Lung (tissue), 11 donors: ENCODE measurements at regions not wholly inside any gene's neighbourhood (a gene's known extent, or its start where the extent isn't known, plus 50 kb on each side); places are given as distances from the start of the nearest gene placed in this dataset.
"Not testable (repeated sequence)": the region's sequence is repeated elsewhere in the genome, so short reads cannot be mapped to it uniquely, and the experiment has no call there.

Experiments used
- ATAC-seq: fragments of 200-7000 bp; cut with Tn5 transposase; one replicate; pipeline ENCODE4 v1.9.1; 2020; ENCODE audit warnings: moderate number of reproducible peaks; ENCODE audit not compliant: insufficient read depth, low FRiP score
- DNase-seq, 3 donors: peaks; one replicate each; pipeline ENCODE4 v3.0.0-alpha.2; 2013 to 2017
- H3K27ac ChIP-seq, 2 donors: one replicate each; pipeline ENCODE4 v1.5.1; 2013; ENCODE audit warnings: mild to moderate bottlenecking in 2 of 2, moderate library complexity in 2 of 2, control low read depth in 1 of 2, inconsistent platforms in 1 of 2, low read depth in 1 of 2, low read length in 1 of 2
- H3K27me3 ChIP-seq, 3 donors: one replicate each; pipeline ENCODE4 v1.5.1; 2013; ENCODE audit warnings: low read length in 2 of 3; ENCODE audit not compliant: control insufficient read depth in 3 of 3, insufficient read depth in 3 of 3
- H3K36me3 ChIP-seq, 4 donors: one replicate each; pipeline ENCODE4 v1.5.1; 2013; ENCODE audit warnings: low read length in 4 of 4, mild to moderate bottlenecking in 1 of 4, moderate library complexity in 1 of 4; ENCODE audit not compliant: control insufficient read depth in 4 of 4, insufficient read depth in 4 of 4
- H3K4me1 ChIP-seq, 5 donors: one replicate each; pipeline ENCODE4 v1.5.1; 2013; ENCODE audit warnings: low read length in 5 of 5, mild to moderate bottlenecking in 2 of 5, moderate library complexity in 1 of 5; ENCODE audit not compliant: control insufficient read depth in 5 of 5, insufficient read depth in 5 of 5
- H3K4me3 ChIP-seq: one replicate; pipeline ENCODE4 v1.5.1; 2013; ENCODE audit warnings: mild to moderate bottlenecking, control low read depth, moderate library complexity
- H3K9ac ChIP-seq, 2 donors: one replicate each; pipeline ENCODE4 v1.5.1; 2013; ENCODE audit warnings: low read length in 2 of 2, control low read depth in 1 of 2; ENCODE audit not compliant: insufficient read depth in 1 of 2
- H3K9me3 ChIP-seq, 4 donors: one replicate each; pipeline ENCODE4 v1.5.1; 2013; ENCODE audit warnings: low read length in 3 of 4, mild to moderate bottlenecking in 1 of 4, moderate library complexity in 1 of 4; ENCODE audit not compliant: control insufficient read depth in 4 of 4, insufficient read depth in 3 of 4
- CTCF ChIP-seq: IDR thresholded peaks from 2 replicates; pipeline ENCODE4 v1.5.1; 2012; ENCODE audit warnings: mild to moderate bottlenecking; ENCODE audit errors: control extremely low read depth, extremely low read depth
- WGBS, 2 donors: extraction: QIAGEN DNeasy Blood & Tissue Kit; methylation state at CpG; one replicate each; pipeline ENCODE4 v1.1.7; 2013; 5-methylcytosine and 5-hydroxymethylcytosine counted together
- donor health status: control.
- donor health status: control.
- donor health status: Bipolar disorder and iron deficiency.
- donor health status: healthy.
- donor health status: DM: yes; HTN: yes; CAD: no.

- Histone ChIP-seq H3K36me3 (no peaks in the 10 kb centered on the region), H3K9me3 (no peaks in the 10 kb centered on the region), H3K4me1 (no peaks in the 10 kb centered on the region), H3K27me3 (no peaks in the 10 kb centered on the region), H3K9ac (no peak overlapping the region), H3K4me3 (no peak overlapping the region), H3K27ac (no peak overlapping the region)
- TF ChIP-seq CTCF: no peak
- ATAC-seq: no peak
- DNase-seq: no peak
- 97 to 99% methylated on average over 3 of the region's 3 CpGs for WGBS, 2 donors
These were observed 57.7 kb downstream of the RESF1 start for GRCh38 chr12:32016680-32017482.

GRCh38 chr12:32021346-32021773, 62.1 kb downstream of the RESF1 start:
- Histone ChIP-seq H3K9ac (no peak overlapping the region), H3K36me3 (no peaks in the 10 kb centered on the region), H3K27me3 (no peaks in the 10 kb centered on the region), H3K27ac (no peak overlapping the region), H3K4me3 (no peak overlapping the region), H3K9me3 (no peaks in the 10 kb centered on the region), H3K4me1 (peaks cover 0 to 1% (median 0%) of the 10 kb centered on the region in 5 donors)
- no peak for ATAC-seq
- 97 to 98% methylated on average over 2 of the region's 2 CpGs for WGBS, 2 donors
- no peak for TF ChIP-seq CTCF
- no peak for DNase-seq

GRCh38 chr12:32022387-32022786, 63.2 kb downstream of the RESF1 start:
- not testable (repeated sequence) for H3K4me3 ChIP-seq, H3K36me3 ChIP-seq, H3K9me3 ChIP-seq, H3K9ac ChIP-seq, DNase-seq, ATAC-seq, H3K27me3 ChIP-seq, H3K27ac ChIP-seq, H3K4me1 ChIP-seq
- 92 to 94% methylated on average over 10 of the region's 10 CpGs for WGBS, 2 donors

GRCh38 chr12:32023861-32024260, 64.6 kb downstream of the RESF1 start:
- not testable (repeated sequence) for H3K9ac ChIP-seq, H3K4me1 ChIP-seq, H3K9me3 ChIP-seq, H3K27me3 ChIP-seq, ATAC-seq, H3K4me3 ChIP-seq, DNase-seq, H3K27ac ChIP-seq, H3K36me3 ChIP-seq
- WGBS, 2 donors: 88 to 96% methylated on average over 9 of the region's 9 CpGs
